HUDEP-2 (cell line): ENCODE measurements at regions not wholly inside any gene's neighbourhood (a gene's known extent, or its start where the extent isn't known, plus 50 kb on each side); places are given as distances from the start of the nearest gene placed in this dataset.

Experiments
- DNase-seq, 76 experiments: peaks; one replicate each; lab custom pipeline; 2025; ENCODE audit not compliant: unreplicated experiment in 76 of 76; lab: John Stamatoyannopoulos, UW

- no peak for DNase-seq
Measured at GRCh38 chr5:20498102-20498501, 510.1 kb upstream of the CDH18 start.

- no peak for DNase-seq
Measured at GRCh38 chr5:20497356-20497755, 509.4 kb upstream of the CDH18 start.

- no peak for DNase-seq
Measured at GRCh38 chr5:20494706-20495105, 506.7 kb upstream of the CDH18 start.

GRCh38 chr5:20486826-20487225 is 498.8 kb upstream of the CDH18 start:
- DNase-seq = no peak

GRCh38 chr5:20476016-20476415 is 488.0 kb upstream of the CDH18 start:
- no peak for DNase-seq

GRCh38 chr5:20470997-20471396 is 483.0 kb upstream of the CDH18 start:
- DNase-seq = no peak

- DNase-seq = no peak
Measured at GRCh38 chr5:20469792-20470191, 481.8 kb upstream of the CDH18 start.

GRCh38 chr5:20469390-20469789 is 481.4 kb upstream of the CDH18 start:
- no peak for DNase-seq

- DNase-seq = no peak
Measured at GRCh38 chr5:20466512-20466911, 478.5 kb upstream of the CDH18 start.

- no peak for DNase-seq
Measured at GRCh38 chr5:20463206-20463605, 475.2 kb upstream of the CDH18 start.

- DNase-seq = no peak
Measured at GRCh38 chr5:20446121-20446520, 458.1 kb upstream of the CDH18 start.

GRCh38 chr5:20445326-20445860 is 457.4 kb upstream of the CDH18 start:
- DNase-seq = no peak

GRCh38 chr5:20434786-20435185 is 446.8 kb upstream of the CDH18 start:
- DNase-seq = no peak

- DNase-seq = no peak
Measured at GRCh38 chr5:20420991-20421595, 433.1 kb upstream of the CDH18 start.
